SK-N-SH treated with all-trans-retinoic acid at 6 μM for 48 hours (cell line): ENCODE measurements at regions not wholly inside any gene's neighbourhood (a gene's known extent, or its start where the extent isn't known, plus 50 kb on each side); places are given as distances from the start of the nearest gene placed in this dataset.

Experiments used
- ATAC-seq: fragments of 200-7000 bp; cut with Tn5 transposase; 3 replicates; pipeline ENCODE4 v1.9.1; 2020; ENCODE audit warnings: mild to moderate bottlenecking, moderate library complexity
- ARNTL ChIP-seq: fragments of 450-650 bp; formaldehyde crosslinking; IDR thresholded peaks from 2 replicates; pipeline ENCODE4 v1.5.0; 2020; ENCODE audit warnings: low read depth, mild to moderate bottlenecking, moderate library complexity, borderline replicate concordance
- BACH2 ChIP-seq: fragments of 250-450 bp; sonication (Bioruptor Pico); IDR thresholded peaks from 2 replicates; pipeline ENCODE4 v1.9.0; 2021; ENCODE audit warnings: mild to moderate bottlenecking, borderline replicate concordance
- CSRNP3 ChIP-seq: fragments of 250-450 bp; sonication (Bioruptor Pico); IDR thresholded peaks from 2 replicates; pipeline ENCODE4 v1.5.1; 2021; ENCODE audit warnings: mild to moderate bottlenecking, moderate library complexity
- ESRRG ChIP-seq: fragments of 250-450 bp; sonication (Bioruptor Pico); IDR thresholded peaks from 2 replicates; pipeline ENCODE4 v1.6.1; 2021; ENCODE audit warnings: mild to moderate bottlenecking
- GLIS3 ChIP-seq: fragments of 250-450 bp; sonication (Bioruptor Pico); IDR thresholded peaks from 2 replicates; pipeline ENCODE4 v1.5.0; 2020; ENCODE audit warnings: mild to moderate bottlenecking, moderate library complexity
- ISL1 ChIP-seq: fragments of 250-450 bp; sonication (Bioruptor Pico); IDR thresholded peaks from 2 replicates; pipeline ENCODE4 v2.1.2; 2022; ENCODE audit warnings: mild to moderate bottlenecking, moderate library complexity
- PATZ1 ChIP-seq: fragments of 250-450 bp; sonication (Bioruptor Pico); IDR thresholded peaks from 2 replicates; pipeline ENCODE4 v1.8.0; 2020; ENCODE audit warnings: mild to moderate bottlenecking, moderate library complexity, borderline replicate concordance
- POU6F1 ChIP-seq: fragments of 250-450 bp; sonication (Bioruptor Pico); IDR thresholded peaks from 2 replicates; pipeline ENCODE4 v1.8.0; 2021; ENCODE audit warnings: low read depth, mild to moderate bottlenecking, moderate library complexity, borderline replicate concordance
- PPARA ChIP-seq: fragments of 250-450 bp; sonication (Bioruptor Pico); IDR thresholded peaks from 2 replicates; pipeline ENCODE4 v1.5.0; 2020; ENCODE audit warnings: mild to moderate bottlenecking, borderline replicate concordance
- RARB ChIP-seq: fragments of 250-450 bp; sonication (Bioruptor Pico); IDR thresholded peaks from 2 replicates; pipeline ENCODE4 v1.8.0; 2021; ENCODE audit warnings: mild to moderate bottlenecking, moderate library complexity
- SNAI2 ChIP-seq: fragments of 250-450 bp; sonication (Bioruptor Pico); IDR thresholded peaks from 2 replicates; pipeline ENCODE4 v1.5.0; 2020; ENCODE audit warnings: mild to moderate bottlenecking, moderate library complexity
- TCF4 ChIP-seq: fragments of 250-450 bp; sonication (Bioruptor Pico); IDR thresholded peaks from 2 replicates; pipeline ENCODE4 v1.8.0; 2021; ENCODE audit warnings: mild to moderate bottlenecking, moderate library complexity, borderline replicate concordance
- TOX ChIP-seq: fragments of 250-450 bp; sonication (Bioruptor Pico); IDR thresholded peaks from 2 replicates; pipeline ENCODE4 v1.8.0; 2021; ENCODE audit warnings: mild to moderate bottlenecking, moderate library complexity, borderline replicate concordance
- ZFP30 ChIP-seq: fragments of 450-650 bp; formaldehyde crosslinking; IDR thresholded peaks from 2 replicates; pipeline ENCODE4 v1.5.0; 2022; ENCODE audit warnings: mild to moderate bottlenecking, moderate library complexity
- ZNF565 ChIP-seq: fragments of 450-650 bp; formaldehyde crosslinking; conservative IDR thresholded peaks from 2 replicates; pipeline ENCODE4 v1.5.0; 2020; ENCODE audit warnings: low read depth, mild to moderate bottlenecking, moderate library complexity
- ZNF70 ChIP-seq: fragments of 450-650 bp; formaldehyde crosslinking; IDR thresholded peaks from 2 replicates; pipeline ENCODE4 v1.5.0; 2020; ENCODE audit warnings: mild to moderate bottlenecking, moderate library complexity
- ZNF8 ChIP-seq: fragments of 450-650 bp; formaldehyde crosslinking; IDR thresholded peaks from 2 replicates; pipeline ENCODE4 v1.5.0; 2020; ENCODE audit warnings: mild to moderate bottlenecking, moderate library complexity
- TF ChIP-seq, protein P1 (sequence below): fragments of 250-450 bp; sonication (Bioruptor Pico); IDR thresholded peaks from 2 replicates; pipeline ENCODE4 v1.5.1; 2020; ENCODE audit warnings: low read depth, mild to moderate bottlenecking, moderate library complexity

DNA sequence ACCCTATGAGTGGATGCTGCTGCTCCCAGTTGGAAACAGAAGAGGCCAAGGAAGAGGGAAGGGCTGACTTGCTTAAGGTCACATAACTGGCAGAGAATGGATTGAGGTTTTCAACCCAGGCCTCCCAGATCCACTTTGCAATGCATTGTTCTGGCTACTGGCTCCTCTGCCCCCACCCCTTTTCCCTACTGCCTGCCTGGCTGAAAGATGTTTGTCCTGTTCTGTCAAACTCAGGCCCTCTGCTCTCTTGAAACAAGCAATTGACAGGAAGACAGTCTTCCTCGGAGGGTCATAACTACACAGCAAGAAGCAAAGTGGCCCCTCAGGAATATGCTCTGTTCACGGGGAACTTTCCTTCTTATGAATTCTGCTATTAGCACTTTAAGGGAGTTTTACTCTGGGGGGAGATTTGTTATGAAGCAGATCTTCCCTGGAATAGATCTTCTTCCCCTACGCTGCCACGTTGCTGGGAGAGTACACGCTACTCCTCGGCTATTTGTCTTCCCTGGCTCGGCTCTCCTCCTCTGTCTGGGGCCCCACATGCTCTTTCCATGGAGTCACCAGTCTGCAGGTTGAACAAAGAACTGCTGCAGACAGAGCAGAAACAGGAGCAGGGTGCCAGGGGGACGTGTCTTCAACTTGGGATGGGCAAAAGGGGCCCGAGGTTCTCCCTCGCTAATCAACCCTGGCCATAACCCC, 436.1 kb downstream of the TYW1 start (continued):
- TF ChIP-seq PATZ1 (CRISPR knock-in tag) (no peak), ZNF565 (no peak), TOX (CRISPR knock-in tag) (no peak), POU6F1 (CRISPR knock-in tag) (no peak), ZNF70 (CRISPR knock-in tag) (no peak)

- TF ChIP-seq ARNTL (no peak), ZNF565 (no peak), ZFP30 (CRISPR knock-in tag) (no peak), ZNF70 (CRISPR knock-in tag) (no peak), SNAI2 (CRISPR knock-in tag) (no peak), PATZ1 (CRISPR knock-in tag) (no peak), TCF4 (CRISPR knock-in tag) (no peak), CSRNP3 (no peak), ISL1 (CRISPR knock-in tag) (no peak), ZNF8 (CRISPR knock-in tag) (no peak), POU6F1 (CRISPR knock-in tag) (no peak)
- TF ChIP-seq, protein P1, sequence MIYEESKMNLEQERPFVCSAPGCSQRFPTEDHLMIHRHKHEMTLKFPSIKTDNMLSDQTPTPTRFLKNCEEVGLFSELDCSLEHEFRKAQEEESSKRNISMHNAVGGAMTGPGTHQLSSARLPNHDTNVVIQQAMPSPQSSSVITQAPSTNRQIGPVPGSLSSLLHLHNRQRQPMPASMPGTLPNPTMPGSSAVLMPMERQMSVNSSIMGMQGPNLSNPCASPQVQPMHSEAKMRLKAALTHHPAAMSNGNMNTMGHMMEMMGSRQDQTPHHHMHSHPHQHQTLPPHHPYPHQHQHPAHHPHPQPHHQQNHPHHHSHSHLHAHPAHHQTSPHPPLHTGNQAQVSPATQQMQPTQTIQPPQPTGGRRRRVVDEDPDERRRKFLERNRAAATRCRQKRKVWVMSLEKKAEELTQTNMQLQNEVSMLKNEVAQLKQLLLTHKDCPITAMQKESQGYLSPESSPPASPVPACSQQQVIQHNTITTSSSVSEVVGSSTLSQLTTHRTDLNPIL, result no peak
- TF ChIP-seq, all 23 proteins: peak for 0
- ATAC-seq, result no peak
Observed at GRCh38 chr7:67435894-67436535, 439.4 kb downstream of the TYW1 start.

DNA sequence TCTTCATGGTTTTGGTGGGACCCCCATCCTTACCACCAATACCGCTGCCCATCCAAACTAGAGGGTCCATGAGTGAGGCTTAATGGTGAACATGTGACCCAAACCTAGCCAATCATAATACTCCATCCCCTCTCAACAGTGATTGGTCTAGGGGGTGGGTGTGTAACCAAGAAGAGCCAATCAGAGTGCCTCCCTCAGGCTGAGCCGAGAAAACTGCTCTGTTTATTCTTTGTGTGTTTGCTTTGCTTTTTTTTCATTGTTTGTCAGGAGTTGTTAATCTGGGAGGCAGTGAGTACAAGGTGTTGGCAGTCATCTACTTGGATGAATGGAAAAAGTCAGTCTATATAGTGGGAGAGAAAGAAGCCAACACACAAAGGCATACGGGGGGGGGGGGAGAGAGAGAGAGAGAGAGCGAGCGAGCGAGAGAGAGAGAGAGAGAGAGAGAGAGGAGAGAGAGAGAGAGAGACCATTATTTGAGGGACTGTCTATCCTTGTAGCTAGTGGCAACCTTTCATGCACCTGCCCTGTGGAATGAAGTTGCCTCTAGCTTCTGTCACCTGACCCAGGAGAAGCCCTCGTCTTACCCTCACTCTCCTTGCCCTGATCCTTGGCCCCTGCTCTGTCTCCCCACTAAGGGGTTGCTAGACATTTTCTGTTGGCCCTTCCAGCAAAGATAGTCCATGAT, 441.7 kb downstream of the TYW1 start:
- no peak for ATAC-seq
- TF ChIP-seq SNAI2 (CRISPR knock-in tag), result no peak
- TF ChIP-seq BACH2 (CRISPR knock-in tag), result no peak
- no peak for TF ChIP-seq CSRNP3
- no peak for TF ChIP-seq GLIS3 (CRISPR knock-in tag)
- no peak for TF ChIP-seq ARNTL
- no peak for TF ChIP-seq PATZ1 (CRISPR knock-in tag)
- TF ChIP-seq POU6F1 (CRISPR knock-in tag), result no peak
- no peak for TF ChIP-seq RARB (CRISPR knock-in tag)
- no peak for TF ChIP-seq TOX (CRISPR knock-in tag)
- no peak for TF ChIP-seq ESRRG
- TF ChIP-seq PPARA, result no peak
